ENCODE measurements at regions not wholly inside any gene's neighbourhood (a gene's known extent, or its start where the extent isn't known, plus 50 kb on each side); places are given as distances from the start of the nearest gene placed in this dataset.
"Not testable (repeated sequence)": the region's sequence is repeated elsewhere in the genome, so short reads cannot be mapped to it uniquely, and the experiment has no call there.

DNA sequence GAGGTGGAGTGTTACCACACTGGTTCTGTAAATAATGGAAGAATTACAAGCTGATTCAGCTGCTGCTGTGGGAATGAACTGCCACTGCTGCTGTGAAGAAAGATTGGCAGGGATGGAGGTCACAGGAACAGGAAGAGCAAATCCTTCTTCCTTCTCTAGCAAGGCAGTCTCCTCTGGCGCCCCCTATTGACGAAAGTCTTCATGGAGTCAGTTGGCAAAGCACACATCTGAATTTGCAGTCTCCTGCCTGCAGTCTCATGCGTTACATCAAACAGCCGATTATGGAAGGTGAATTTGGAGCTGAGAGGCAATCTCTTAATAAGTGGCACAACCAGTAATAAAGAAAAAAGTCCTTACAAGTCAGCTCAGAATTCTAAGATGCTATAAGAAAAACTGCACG, 106.0 kb upstream of the TMTC1 start:
- H3K4me3 ChIP-seq (ENCODE audit: low read depth, poor library complexity, severe bottlenecking) = no peak overlapping the region
- intact Hi-C loops (cut with DNase I; ENCODE audit: low total_unique reads) = no loop called here
- WGBS, 2 donors = 44 to 52% methylated on average over 5 of the region's 5 CpGs
- no peak for TF ChIP-seq POLR2A (IDR thresholded peaks at IDR 0.05)
- TF ChIP-seq, protein P1, sequence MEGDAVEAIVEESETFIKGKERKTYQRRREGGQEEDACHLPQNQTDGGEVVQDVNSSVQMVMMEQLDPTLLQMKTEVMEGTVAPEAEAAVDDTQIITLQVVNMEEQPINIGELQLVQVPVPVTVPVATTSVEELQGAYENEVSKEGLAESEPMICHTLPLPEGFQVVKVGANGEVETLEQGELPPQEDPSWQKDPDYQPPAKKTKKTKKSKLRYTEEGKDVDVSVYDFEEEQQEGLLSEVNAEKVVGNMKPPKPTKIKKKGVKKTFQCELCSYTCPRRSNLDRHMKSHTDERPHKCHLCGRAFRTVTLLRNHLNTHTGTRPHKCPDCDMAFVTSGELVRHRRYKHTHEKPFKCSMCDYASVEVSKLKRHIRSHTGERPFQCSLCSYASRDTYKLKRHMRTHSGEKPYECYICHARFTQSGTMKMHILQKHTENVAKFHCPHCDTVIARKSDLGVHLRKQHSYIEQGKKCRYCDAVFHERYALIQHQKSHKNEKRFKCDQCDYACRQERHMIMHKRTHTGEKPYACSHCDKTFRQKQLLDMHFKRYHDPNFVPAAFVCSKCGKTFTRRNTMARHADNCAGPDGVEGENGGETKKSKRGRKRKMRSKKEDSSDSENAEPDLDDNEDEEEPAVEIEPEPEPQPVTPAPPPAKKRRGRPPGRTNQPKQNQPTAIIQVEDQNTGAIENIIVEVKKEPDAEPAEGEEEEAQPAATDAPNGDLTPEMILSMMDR (IDR thresholded peaks at IDR 0.05) = no peak
- DNase-seq (ENCODE audit: low spot score in 2 of 2) = peak in 1 of 2 donors; percentile 18

DNA sequence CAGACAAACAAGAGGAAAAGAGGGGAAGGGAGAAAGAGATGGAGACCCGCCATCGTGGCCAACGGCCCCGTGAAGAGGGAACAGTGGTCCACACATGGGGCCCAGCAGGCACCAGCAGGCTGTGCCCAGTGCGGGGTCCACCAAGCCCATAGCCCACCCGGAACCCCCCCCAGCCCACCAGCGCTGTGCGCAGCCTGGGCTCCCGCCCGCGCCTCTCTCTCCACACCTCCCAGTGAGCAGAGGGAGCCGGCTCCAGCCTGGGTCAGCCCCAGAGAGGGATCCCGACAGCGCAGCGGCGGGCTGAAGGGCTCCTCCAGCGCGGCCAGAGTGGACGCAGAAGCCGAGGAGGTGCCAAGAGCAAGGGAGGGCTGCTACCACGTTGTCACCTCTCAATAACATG, 105.0 kb upstream of the TMTC1 start:
- TF ChIP-seq, protein P1 (IDR thresholded peaks at IDR 0.05) = no peak
- TF ChIP-seq POLR2A (IDR thresholded peaks at IDR 0.05) = no peak
- 94 to 95% methylated on average over 21 of the region's 21 CpGs for WGBS, 2 donors
- DNase-seq (ENCODE audit: low spot score in 2 of 2) = no peak
- H3K4me3 ChIP-seq (ENCODE audit: low read depth, poor library complexity, severe bottlenecking) = no peak overlapping the region
- intact Hi-C loops (cut with DNase I; ENCODE audit: low total_unique reads) = no loop called here

DNA sequence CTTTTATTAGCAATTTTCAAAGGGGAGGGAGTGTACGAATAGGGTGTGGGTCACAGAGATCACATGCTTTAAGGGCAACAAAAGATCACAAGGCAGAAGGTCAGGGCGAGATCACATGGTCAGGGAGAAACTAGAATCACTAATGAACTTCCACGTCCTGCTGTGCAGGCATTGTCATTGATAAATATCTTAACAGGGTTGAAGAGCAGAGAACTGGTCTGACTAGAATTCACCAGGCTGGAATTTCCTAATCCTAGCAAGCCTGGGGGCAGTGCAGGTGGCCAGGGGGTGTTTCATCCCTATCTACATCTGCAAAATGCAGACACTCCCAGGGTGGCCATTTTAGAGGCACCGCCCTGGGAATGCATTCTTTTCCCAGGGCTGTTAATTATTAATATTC, 101.2 kb upstream of the TMTC1 start:
- H3K4me3 ChIP-seq (ENCODE audit: low read depth, poor library complexity, severe bottlenecking); DNase-seq (ENCODE audit: low spot score in 2 of 2); intact Hi-C loops (cut with DNase I; ENCODE audit: low total_unique reads): not testable (repeated sequence)
- WGBS, 2 donors = 49 to 53% methylated on average over 4 of the region's 4 CpGs

DNA sequence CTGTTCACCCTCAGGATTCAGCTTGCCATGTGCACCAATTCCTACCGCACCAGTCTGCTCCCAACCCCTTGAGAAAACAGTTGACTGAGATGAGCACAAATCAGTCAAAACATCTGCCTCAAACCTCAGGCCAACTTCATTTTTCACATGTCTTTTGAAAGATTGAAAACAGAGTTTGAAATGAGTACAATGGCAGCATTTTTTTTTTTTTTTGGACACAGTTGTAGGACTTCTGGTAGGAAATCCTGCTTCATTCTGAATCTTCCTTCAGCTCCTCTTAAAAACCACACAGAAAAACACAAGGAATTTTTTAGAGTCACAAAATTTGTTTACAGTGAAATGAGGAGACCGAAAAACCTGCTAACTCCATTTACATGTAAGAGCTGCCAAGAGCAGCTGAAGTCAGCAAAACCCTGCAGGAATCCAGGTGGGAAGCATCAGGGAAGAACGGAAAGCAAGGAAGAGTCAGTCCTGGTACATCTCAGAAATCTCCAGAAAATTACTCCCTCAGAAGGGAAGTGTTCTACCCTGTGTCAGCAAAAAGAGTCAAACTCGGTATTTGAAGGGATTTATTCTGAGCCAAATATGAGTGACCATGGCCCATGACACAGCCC, 100.3 kb upstream of the TMTC1 start:
- 29 to 40% methylated on average over 4 of the region's 4 CpGs for WGBS, 2 donors
- no peak for DNase-seq (ENCODE audit: low spot score in 2 of 2)
- intact Hi-C loops (cut with DNase I; ENCODE audit: low total_unique reads) = no loop called here
- TF ChIP-seq, protein P1 (IDR thresholded peaks at IDR 0.05) = no peak
- no peak for TF ChIP-seq POLR2A (IDR thresholded peaks at IDR 0.05)
- no peak overlapping the region for H3K4me3 ChIP-seq (ENCODE audit: low read depth, poor library complexity, severe bottlenecking)

DNA sequence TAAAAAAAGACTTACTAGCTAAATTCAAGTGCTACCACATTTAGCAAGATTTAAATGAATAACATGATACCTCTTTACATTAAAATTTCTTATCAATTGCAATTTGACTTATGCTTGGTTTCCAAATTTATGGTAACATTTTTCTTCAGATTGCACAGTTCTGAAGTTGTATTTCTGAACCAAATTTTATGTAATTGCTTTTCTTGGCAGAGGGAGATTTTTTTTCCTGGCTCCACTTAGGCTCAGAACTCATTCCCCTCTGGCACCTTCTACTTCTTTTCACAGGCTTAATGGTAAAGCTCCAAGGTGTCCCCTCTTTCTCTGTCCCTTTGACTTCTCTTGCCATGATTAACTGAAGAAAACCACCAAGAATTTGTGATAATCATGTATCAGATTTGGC, 99.8 kb upstream of the TMTC1 start:
- intact Hi-C loops (cut with DNase I; ENCODE audit: low total_unique reads) = no loop called here
- no peak overlapping the region for H3K4me3 ChIP-seq (ENCODE audit: low read depth, poor library complexity, severe bottlenecking)
- no peak for TF ChIP-seq POLR2A (IDR thresholded peaks at IDR 0.05)
- TF ChIP-seq, protein P1 (IDR thresholded peaks at IDR 0.05) = no peak
- DNase-seq (ENCODE audit: low spot score in 2 of 2) = no peak

DNA sequence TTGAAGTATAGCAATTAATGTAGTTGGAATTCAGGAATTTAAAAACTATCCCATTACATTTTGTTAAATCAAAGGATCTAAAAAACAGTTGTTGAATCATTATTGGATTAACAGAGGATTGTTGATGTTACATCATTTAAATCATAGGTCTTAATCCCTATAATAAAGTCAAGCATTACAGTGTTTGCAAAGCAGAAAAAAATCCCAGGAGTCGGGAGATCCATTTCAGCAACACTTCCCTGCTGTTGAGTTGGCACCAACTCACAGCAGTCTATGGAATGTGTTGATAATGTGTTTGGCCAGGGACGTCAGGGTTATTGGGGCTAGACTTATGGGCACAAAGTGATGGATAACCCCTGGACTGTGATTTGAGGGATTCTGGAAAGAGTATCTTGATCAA, 99.1 kb upstream of the TMTC1 start:
- H3K4me3 ChIP-seq (ENCODE audit: low read depth, poor library complexity, severe bottlenecking) = no peak overlapping the region
- WGBS, 2 donors = 34 to 50% methylated on average over 2 of the region's 2 CpGs
- intact Hi-C loops (cut with DNase I; ENCODE audit: low total_unique reads) = no loop called here
- TF ChIP-seq, protein P1 (IDR thresholded peaks at IDR 0.05) = no peak
- no peak for TF ChIP-seq POLR2A (IDR thresholded peaks at IDR 0.05)
- no peak for DNase-seq (ENCODE audit: low spot score in 2 of 2)
